ENCODE measurements at regions not wholly inside any gene's neighbourhood (a gene's known extent, or its start where the extent isn't known, plus 50 kb on each side); places are given as distances from the start of the nearest gene placed in this dataset.

- DNase-seq (no peak), ATAC-seq (ENCODE audit: low FRiP score) (no peak)
- intact Hi-C loops (cut with DNase I): no loop called here
- no peak overlapping the region for H3K27ac ChIP-seq (ENCODE audit: low read depth in 1 of 2, low read length in 2 of 2)
- no peaks in the 10 kb centered on the region for H3K27me3 ChIP-seq (ENCODE audit: control insufficient read depth in 1 of 2, insufficient read depth in 2 of 2, low read length in 1 of 2)
- H3K4me3 ChIP-seq (ENCODE audit: low read length in 2 of 2): no peak overlapping the region
- H3K4me1 ChIP-seq (ENCODE audit: control insufficient read depth in 1 of 2, insufficient read depth in 2 of 2, low read length in 2 of 2): no peaks in the 10 kb centered on the region
- H3K9me3 ChIP-seq (ENCODE audit: control insufficient read depth, low read length): no peaks in the 10 kb centered on the region
- no peaks in the 10 kb centered on the region for H3K36me3 ChIP-seq (ENCODE audit: control insufficient read depth in 1 of 2, insufficient read depth in 2 of 2, low read length in 1 of 2)
- 42 to 44% methylated on average over 3 of the region's 3 CpGs for WGBS, 2 donors
Measured at GRCh38 chr2:116088236-116088635, 1645.8 kb downstream of the DPP10 start.

DNA sequence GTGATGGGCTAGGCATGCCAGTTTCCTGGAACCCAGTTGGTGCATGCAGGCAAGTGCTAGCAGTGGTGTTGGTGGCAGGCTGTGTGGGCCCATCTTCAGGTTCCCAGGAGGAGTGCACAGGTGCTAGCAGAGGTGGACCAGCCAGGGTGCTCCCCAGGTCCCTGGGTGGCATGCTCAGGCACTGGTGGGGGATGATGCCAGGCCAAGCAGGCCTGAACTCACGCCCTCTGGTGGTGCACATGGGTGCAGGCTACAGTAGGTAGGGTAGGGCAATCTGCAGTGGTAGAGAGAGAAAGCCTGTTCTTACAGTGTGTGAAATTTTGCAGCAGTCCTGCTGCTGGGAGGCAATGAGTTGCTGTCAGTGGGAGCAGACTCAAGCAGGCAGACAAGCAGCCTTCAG, 1651.8 kb downstream of the DPP10 start:
- ATAC-seq (ENCODE audit: low FRiP score) (no peak), DNase-seq (peak in 1 of 2 donors; percentile 61)
- Histone ChIP-seq H3K4me1 (ENCODE audit: control insufficient read depth in 1 of 2, insufficient read depth in 2 of 2, low read length in 2 of 2) (no peaks in the 10 kb centered on the region), H3K9me3 (ENCODE audit: control insufficient read depth, low read length) (peaks cover 2% of the 10 kb centered on the region), H3K27me3 (ENCODE audit: control insufficient read depth in 1 of 2, insufficient read depth in 2 of 2, low read length in 1 of 2) (no peaks in the 10 kb centered on the region), H3K27ac (ENCODE audit: low read depth in 1 of 2, low read length in 2 of 2) (no peak overlapping the region), H3K4me3 (ENCODE audit: low read length in 2 of 2) (no peak overlapping the region), H3K36me3 (ENCODE audit: control insufficient read depth in 1 of 2, insufficient read depth in 2 of 2, low read length in 1 of 2) (no peaks in the 10 kb centered on the region)
- 20 to 32% methylated on average over 1 of the region's 1 CpG for WGBS, 2 donors
- intact Hi-C loops (cut with DNase I): no loop called here

DNA sequence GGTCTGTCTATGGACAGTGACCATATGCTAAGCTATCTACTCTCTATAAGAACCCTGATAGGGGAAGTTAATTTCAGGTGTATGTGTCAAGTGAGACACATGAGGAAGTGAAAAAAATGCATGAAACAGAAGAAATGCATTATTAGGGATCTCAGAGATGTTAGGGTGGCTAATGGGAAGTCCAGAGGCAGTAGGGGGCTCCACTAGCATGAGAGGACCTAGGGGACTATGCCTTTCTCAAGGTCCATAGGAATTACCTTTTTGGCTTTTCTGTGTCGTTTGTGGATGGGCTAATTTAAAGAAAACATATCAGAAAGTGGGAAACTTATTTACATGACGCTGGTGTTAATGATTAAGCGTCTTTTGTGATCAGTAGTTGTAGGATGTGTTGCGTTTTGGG, 1653.2 kb downstream of the DPP10 start:
- WGBS, 2 donors: 76 to 79% methylated on average over 4 of the region's 4 CpGs
- H3K4me3 ChIP-seq (ENCODE audit: low read length in 2 of 2): no peak overlapping the region
- no peaks in the 10 kb centered on the region for H3K4me1 ChIP-seq (ENCODE audit: control insufficient read depth in 1 of 2, insufficient read depth in 2 of 2, low read length in 2 of 2)
- no peaks in the 10 kb centered on the region for H3K27me3 ChIP-seq (ENCODE audit: control insufficient read depth in 1 of 2, insufficient read depth in 2 of 2, low read length in 1 of 2)
- no peak overlapping the region for H3K27ac ChIP-seq (ENCODE audit: low read depth in 1 of 2, low read length in 2 of 2)
- H3K36me3 ChIP-seq (ENCODE audit: control insufficient read depth in 1 of 2, insufficient read depth in 2 of 2, low read length in 1 of 2): no peaks in the 10 kb centered on the region
- ATAC-seq (ENCODE audit: low FRiP score) (no peak), DNase-seq (no peak)
- peaks cover 2% of the 10 kb centered on the region for H3K9me3 ChIP-seq (ENCODE audit: control insufficient read depth, low read length)
- intact Hi-C loops (cut with DNase I): no loop called here

GRCh38 chr2:116098049-116098448, 1655.6 kb downstream of the DPP10 start:
- ATAC-seq (ENCODE audit: low FRiP score) (no peak), DNase-seq (no peak)
- Histone ChIP-seq H3K27me3 (ENCODE audit: control insufficient read depth in 1 of 2, insufficient read depth in 2 of 2, low read length in 1 of 2) (no peaks in the 10 kb centered on the region), H3K9me3 (ENCODE audit: control insufficient read depth, low read length) (peaks cover 2% of the 10 kb centered on the region), H3K36me3 (ENCODE audit: control insufficient read depth in 1 of 2, insufficient read depth in 2 of 2, low read length in 1 of 2) (no peaks in the 10 kb centered on the region), H3K27ac (ENCODE audit: low read depth in 1 of 2, low read length in 2 of 2) (no peak overlapping the region), H3K4me1 (ENCODE audit: control insufficient read depth in 1 of 2, insufficient read depth in 2 of 2, low read length in 2 of 2) (no peaks in the 10 kb centered on the region), H3K4me3 (ENCODE audit: low read length in 2 of 2) (no peak overlapping the region)
- 58 to 64% methylated on average over 5 of the region's 5 CpGs for WGBS, 2 donors
- intact Hi-C loops (cut with DNase I): no loop called here

DNA sequence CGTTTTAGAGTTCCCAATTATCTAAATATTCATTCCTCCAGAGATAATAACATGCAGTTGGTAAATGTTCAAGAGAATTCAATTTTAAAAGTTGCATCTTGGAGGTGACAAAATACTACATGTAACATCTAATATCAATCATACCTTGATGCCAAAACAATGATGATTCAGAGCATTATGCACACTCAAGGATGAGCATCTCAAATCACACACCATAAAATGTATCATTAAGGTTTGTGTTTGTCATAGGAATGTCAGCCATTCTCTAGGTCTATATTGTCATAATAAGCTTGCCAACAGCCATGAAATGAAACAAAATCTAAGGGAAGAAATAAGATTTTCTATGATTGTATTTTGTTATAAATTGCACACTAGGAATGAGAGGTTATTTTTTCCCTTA, 1667.0 kb downstream of the DPP10 start:
- intact Hi-C loops (cut with DNase I): no loop called here
- 42 to 47% methylated on average over 1 of the region's 1 CpG for WGBS, 2 donors
- ATAC-seq (ENCODE audit: low FRiP score): no peak

GRCh38 chr2:116117845-116118244, 1675.4 kb downstream of the DPP10 start:
- Histone ChIP-seq H3K36me3 (ENCODE audit: control insufficient read depth in 1 of 2, insufficient read depth in 2 of 2, low read length in 1 of 2) (no peaks in the 10 kb centered on the region), H3K4me3 (ENCODE audit: low read length in 2 of 2) (no peak overlapping the region), H3K27me3 (ENCODE audit: control insufficient read depth in 1 of 2, insufficient read depth in 2 of 2, low read length in 1 of 2) (no peaks in the 10 kb centered on the region), H3K27ac (ENCODE audit: low read depth in 1 of 2, low read length in 2 of 2) (no peak overlapping the region), H3K9me3 (ENCODE audit: control insufficient read depth, low read length) (no peaks in the 10 kb centered on the region), H3K4me1 (ENCODE audit: control insufficient read depth in 1 of 2, insufficient read depth in 2 of 2, low read length in 2 of 2) (no peaks in the 10 kb centered on the region)
- 68 to 73% methylated on average over 1 of the region's 1 CpG for WGBS, 2 donors
- ATAC-seq (ENCODE audit: low FRiP score) (no peak), DNase-seq (no peak)
- intact Hi-C loops (cut with DNase I): no loop called here

More for the DNA sequence above, 1667.0 kb downstream of the DPP10 start:
- no peak overlapping the region for H3K4me3 ChIP-seq (ENCODE audit: low read length in 2 of 2)
- no peak overlapping the region for H3K27ac ChIP-seq (ENCODE audit: low read depth in 1 of 2, low read length in 2 of 2)
- no peaks in the 10 kb centered on the region for H3K27me3 ChIP-seq (ENCODE audit: control insufficient read depth in 1 of 2, insufficient read depth in 2 of 2, low read length in 1 of 2)
- no peaks in the 10 kb centered on the region for H3K9me3 ChIP-seq (ENCODE audit: control insufficient read depth, low read length)
- no peaks in the 10 kb centered on the region for H3K36me3 ChIP-seq (ENCODE audit: control insufficient read depth in 1 of 2, insufficient read depth in 2 of 2, low read length in 1 of 2)
- DNase-seq: no peak
- no peaks in the 10 kb centered on the region for H3K4me1 ChIP-seq (ENCODE audit: control insufficient read depth in 1 of 2, insufficient read depth in 2 of 2, low read length in 2 of 2)

DNA sequence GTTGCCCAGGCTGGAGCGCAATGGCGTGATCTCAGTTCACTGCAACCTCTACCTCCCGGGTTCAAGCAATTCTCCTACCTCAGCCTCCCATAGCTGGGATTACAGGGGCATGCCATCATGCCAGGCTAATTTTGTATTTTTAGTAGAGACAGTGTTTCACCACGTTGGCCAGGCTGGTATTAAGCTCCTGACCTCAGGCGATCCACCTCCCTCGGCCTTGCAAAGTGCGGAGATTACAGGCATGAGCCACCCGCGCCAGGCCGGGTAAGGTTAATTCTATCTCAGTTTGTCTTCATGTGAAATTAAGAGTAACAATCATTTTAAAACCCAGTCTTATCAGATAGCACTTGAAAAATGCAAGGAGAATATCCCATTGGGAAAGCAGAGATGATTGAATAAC, 1681.7 kb upstream of the DDX18 start:
- H3K4me1 ChIP-seq (ENCODE audit: control insufficient read depth in 1 of 2, insufficient read depth in 2 of 2, low read length in 2 of 2): no peaks in the 10 kb centered on the region
- no peaks in the 10 kb centered on the region for H3K9me3 ChIP-seq (ENCODE audit: control insufficient read depth, low read length)
- no peak overlapping the region for H3K27ac ChIP-seq (ENCODE audit: low read depth in 1 of 2, low read length in 2 of 2)
- no peaks in the 10 kb centered on the region for H3K27me3 ChIP-seq (ENCODE audit: control insufficient read depth in 1 of 2, insufficient read depth in 2 of 2, low read length in 1 of 2)
- intact Hi-C loops (cut with DNase I): no loop called here
- WGBS, 2 donors: 73 to 74% methylated on average over 10 of the region's 10 CpGs
- ATAC-seq (ENCODE audit: low FRiP score) (no peak), DNase-seq (no peak)
- H3K36me3 ChIP-seq (ENCODE audit: control insufficient read depth in 1 of 2, insufficient read depth in 2 of 2, low read length in 1 of 2): no peaks in the 10 kb centered on the region
- H3K4me3 ChIP-seq (ENCODE audit: low read length in 2 of 2): no peak overlapping the region

- Histone ChIP-seq H3K9me3 (ENCODE audit: control insufficient read depth, low read length) (no peaks in the 10 kb centered on the region), H3K36me3 (ENCODE audit: control insufficient read depth in 1 of 2, insufficient read depth in 2 of 2, low read length in 1 of 2) (no peaks in the 10 kb centered on the region), H3K4me1 (ENCODE audit: control insufficient read depth in 1 of 2, insufficient read depth in 2 of 2, low read length in 2 of 2) (no peaks in the 10 kb centered on the region), H3K27me3 (ENCODE audit: control insufficient read depth in 1 of 2, insufficient read depth in 2 of 2, low read length in 1 of 2) (no peaks in the 10 kb centered on the region), H3K4me3 (ENCODE audit: low read length in 2 of 2) (no peak overlapping the region), H3K27ac (ENCODE audit: low read depth in 1 of 2, low read length in 2 of 2) (no peak overlapping the region)
- ATAC-seq (ENCODE audit: low FRiP score) (peak; percentile 57), DNase-seq (peak in 1 of 2 donors; percentile 38)
- intact Hi-C loops (cut with DNase I): no loop called here
- 10 to 28% methylated on average over 14 of the region's 14 CpGs for WGBS, 2 donors
Measured at GRCh38 chr2:116133381-116133942, 1681.0 kb upstream of the DDX18 start.

DNA sequence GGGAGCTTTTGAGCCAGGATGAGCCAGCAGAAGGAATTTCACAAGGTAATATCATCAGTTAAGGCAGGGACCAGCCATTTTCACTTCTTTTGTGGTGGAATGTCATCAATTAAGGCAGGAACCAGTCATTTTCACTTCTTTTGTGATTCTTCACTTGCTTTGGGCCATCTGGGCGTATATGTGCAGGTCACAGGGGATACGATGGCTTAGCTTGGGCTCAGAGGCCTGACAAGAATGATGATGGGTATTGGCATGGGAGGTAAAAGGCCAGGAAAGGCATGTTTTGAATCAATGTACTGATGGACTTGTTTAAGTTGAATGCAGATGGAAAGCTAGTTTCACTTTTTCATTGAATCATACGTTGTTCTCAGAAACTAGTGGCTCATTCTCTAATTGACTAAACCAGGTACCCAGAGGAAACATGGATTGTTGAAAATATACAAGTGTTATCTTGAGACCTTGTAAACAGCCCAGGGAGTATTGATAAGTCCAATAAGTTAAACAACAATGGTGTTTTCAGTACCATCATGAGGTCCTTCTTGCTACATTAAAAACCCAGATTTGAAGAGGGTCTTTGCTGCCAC, 1672.5 kb upstream of the DDX18 start:
- intact Hi-C loops (cut with DNase I): no loop called here
- 47 to 60% methylated on average over 3 of the region's 3 CpGs for WGBS, 2 donors
- H3K27me3 ChIP-seq (ENCODE audit: control insufficient read depth in 1 of 2, insufficient read depth in 2 of 2, low read length in 1 of 2): no peaks in the 10 kb centered on the region
- ATAC-seq (ENCODE audit: low FRiP score) (no peak), DNase-seq (no peak)
- H3K4me3 ChIP-seq (ENCODE audit: low read length in 2 of 2): no peak overlapping the region
- no peak overlapping the region for H3K27ac ChIP-seq (ENCODE audit: low read depth in 1 of 2, low read length in 2 of 2)
- no peaks in the 10 kb centered on the region for H3K4me1 ChIP-seq (ENCODE audit: control insufficient read depth in 1 of 2, insufficient read depth in 2 of 2, low read length in 2 of 2)
- H3K9me3 ChIP-seq (ENCODE audit: control insufficient read depth, low read length): no peaks in the 10 kb centered on the region
- H3K36me3 ChIP-seq (ENCODE audit: control insufficient read depth in 1 of 2, insufficient read depth in 2 of 2, low read length in 1 of 2): no peaks in the 10 kb centered on the region

Measured in aorta (tissue), 5 donors.